ENCODE measurements at regions not wholly inside any gene's neighbourhood (a gene's known extent, or its start where the extent isn't known, plus 50 kb on each side); places are given as distances from the start of the nearest gene placed in this dataset.

GRCh38 chr11:15727520-15727914 lies 612.8 kb downstream of the INSC start:
- no peaks in the 10 kb centered on the region; the same call in 1 of the 2 replicates for H3K27me3 Mint-ChIP-seq (ENCODE audit: insufficient read depth)
- DNase-seq = no peak
- H3K36me3 Mint-ChIP-seq (ENCODE audit: low read depth) = no peaks in the 10 kb centered on the region
- no peaks in the 10 kb centered on the region for H3K4me1 Mint-ChIP-seq (ENCODE audit: low read depth)
- H3K4me3 Mint-ChIP-seq = no peak overlapping the region
- no peak overlapping the region for H3K27ac Mint-ChIP-seq
- TF ChIP-seq CTCF (IDR thresholded peaks at IDR 0.05) = no peak
- H3K9me3 Mint-ChIP-seq = peaks cover 25% of the 10 kb centered on the region

DNA sequence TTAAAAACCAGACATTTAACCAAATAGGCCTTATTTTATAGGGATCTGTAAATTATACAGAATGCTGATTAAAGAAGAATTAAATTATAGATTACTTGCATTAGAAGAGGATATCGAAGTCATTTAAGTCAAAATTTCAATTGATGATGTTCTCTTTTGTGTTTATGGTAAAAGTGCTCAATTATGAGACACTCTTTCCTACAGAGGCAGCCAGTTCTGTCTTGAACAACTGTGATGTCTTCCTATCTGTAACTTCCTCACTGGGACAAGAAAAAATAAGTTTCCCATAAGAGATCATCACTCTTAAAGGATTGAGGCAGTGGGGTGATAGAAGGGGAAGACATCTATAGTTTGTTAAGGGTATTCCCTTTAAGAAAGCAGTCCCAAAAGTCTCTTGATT lies 613.5 kb downstream of the INSC start:
- Mint-ChIP-seq H3K4me3 (no peak overlapping the region), H3K4me1 (ENCODE audit: low read depth) (no peaks in the 10 kb centered on the region), H3K36me3 (ENCODE audit: low read depth) (no peaks in the 10 kb centered on the region), H3K27ac (no peak overlapping the region), H3K27me3 (ENCODE audit: insufficient read depth) (no peaks in the 10 kb centered on the region; the same call in 1 of the 2 replicates), H3K9me3 (peaks cover 29% of the 10 kb centered on the region)
- no peak for TF ChIP-seq CTCF (IDR thresholded peaks at IDR 0.05)
- no peak for DNase-seq

- DNase-seq = no peak
- Mint-ChIP-seq H3K27ac (no peak overlapping the region), H3K36me3 (ENCODE audit: low read depth) (no peaks in the 10 kb centered on the region), H3K4me1 (ENCODE audit: low read depth) (no peaks in the 10 kb centered on the region), H3K9me3 (peaks cover 21% of the 10 kb centered on the region), H3K27me3 (ENCODE audit: insufficient read depth) (no peaks in the 10 kb centered on the region; the same call in 1 of the 2 replicates), H3K4me3 (no peak overlapping the region)
- no peak for TF ChIP-seq CTCF (IDR thresholded peaks at IDR 0.05)
Observed at GRCh38 chr11:15730263-15730994, 615.7 kb downstream of the INSC start.

- Mint-ChIP-seq H3K36me3 (ENCODE audit: low read depth) (no peaks in the 10 kb centered on the region), H3K9me3 (peaks cover 18% of the 10 kb centered on the region), H3K27ac (no peak overlapping the region), H3K27me3 (ENCODE audit: insufficient read depth) (no peaks in the 10 kb centered on the region; the same call in 1 of the 2 replicates), H3K4me3 (no peak overlapping the region), H3K4me1 (ENCODE audit: low read depth) (no peaks in the 10 kb centered on the region)
- TF ChIP-seq CTCF (IDR thresholded peaks at IDR 0.05) = no peak
- no peak for DNase-seq
Observed at GRCh38 chr11:15730995-15731385, 616.3 kb downstream of the INSC start.

GRCh38 chr11:15735706-15736105 lies 620.6 kb downstream of the SOX6 start:
- Mint-ChIP-seq H3K36me3 (ENCODE audit: low read depth) (no peaks in the 10 kb centered on the region), H3K4me3 (no peak overlapping the region), H3K9me3 (peaks cover 16% of the 10 kb centered on the region), H3K27ac (no peak overlapping the region), H3K27me3 (ENCODE audit: insufficient read depth) (peaks cover 3% of the 10 kb centered on the region), H3K4me1 (ENCODE audit: low read depth) (no peaks in the 10 kb centered on the region)
- no peak for DNase-seq
- no peak for TF ChIP-seq CTCF (IDR thresholded peaks at IDR 0.05)

Measured in HFFc6 (cell line).